GM21723 (cell line): ENCODE measurements at regions not wholly inside any gene's neighbourhood (a gene's known extent, or its start where the extent isn't known, plus 50 kb on each side); places are given as distances from the start of the nearest gene placed in this dataset.
"Not testable (repeated sequence)": the region's sequence is repeated elsewhere in the genome, so short reads cannot be mapped to it uniquely, and the experiment has no call there.

Experiments used
- ATAC-seq: cut with Tn5 transposase; IDR thresholded peaks from one replicate; pipeline ENCODE4 v1.9.1; 2021; ENCODE audit warnings: mild to moderate bottlenecking, moderate library complexity; ENCODE audit not compliant: unreplicated experiment

DNA sequence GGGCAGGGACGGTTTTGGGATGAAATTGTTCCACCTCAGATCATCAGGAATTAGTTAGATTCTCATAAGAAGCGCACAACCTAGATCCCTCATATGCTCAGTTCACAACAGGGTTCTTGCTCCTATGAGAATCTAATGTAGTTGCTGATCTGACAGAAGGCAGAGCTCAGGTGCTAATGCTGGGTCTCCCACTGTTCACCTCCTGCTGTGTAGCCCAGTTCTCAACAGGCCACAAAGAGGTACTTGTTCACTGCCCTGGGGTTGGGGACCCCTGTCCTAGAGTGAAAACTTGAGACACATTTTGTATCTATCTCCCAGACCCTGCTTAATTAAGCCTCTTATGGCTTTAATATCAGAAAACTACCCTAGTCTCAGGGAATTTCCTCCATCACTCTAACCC, 966.0 kb downstream of the PCDH17 start:
- no peak for ATAC-seq

DNA sequence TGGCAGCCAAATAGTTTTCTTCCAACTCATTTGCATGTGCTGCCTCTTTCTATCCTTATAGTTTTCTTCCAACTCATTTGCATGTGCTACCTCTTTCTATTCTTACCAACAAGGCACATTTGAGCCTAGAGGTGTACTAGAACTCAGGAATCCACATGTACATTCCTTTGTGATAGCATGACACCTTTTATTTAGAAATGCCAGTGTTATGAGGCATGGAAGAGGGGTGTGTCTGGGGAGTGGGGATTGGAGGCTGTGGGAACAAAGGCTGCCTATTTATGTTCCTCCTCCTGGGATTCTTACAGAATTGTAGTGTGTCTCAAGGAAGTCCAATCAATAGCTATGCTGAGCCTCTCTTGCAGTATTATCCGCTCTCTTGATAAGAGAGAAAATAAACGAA, 966.7 kb downstream of the PCDH17 start:
- no peak for ATAC-seq

DNA sequence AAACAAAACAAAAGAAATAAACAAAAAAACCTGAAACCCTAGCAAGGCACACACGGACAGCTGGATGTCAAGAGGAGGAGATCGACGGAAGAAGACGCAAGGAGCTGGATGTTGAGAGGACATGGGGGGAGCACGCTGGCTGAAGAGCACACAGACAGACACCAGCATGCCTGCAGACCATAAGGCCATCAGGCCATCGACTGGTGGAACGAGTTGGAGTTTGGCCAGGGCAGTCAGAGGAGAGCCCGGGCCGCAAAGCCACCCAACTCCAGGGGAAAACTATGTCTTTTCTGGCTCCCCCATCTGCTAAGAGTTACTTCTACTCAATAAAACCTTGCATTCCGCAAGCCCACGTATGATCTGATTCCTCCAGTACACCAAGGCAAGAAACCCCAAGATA, 979.6 kb downstream of the PCDH17 start:
- ATAC-seq = no peak

DNA sequence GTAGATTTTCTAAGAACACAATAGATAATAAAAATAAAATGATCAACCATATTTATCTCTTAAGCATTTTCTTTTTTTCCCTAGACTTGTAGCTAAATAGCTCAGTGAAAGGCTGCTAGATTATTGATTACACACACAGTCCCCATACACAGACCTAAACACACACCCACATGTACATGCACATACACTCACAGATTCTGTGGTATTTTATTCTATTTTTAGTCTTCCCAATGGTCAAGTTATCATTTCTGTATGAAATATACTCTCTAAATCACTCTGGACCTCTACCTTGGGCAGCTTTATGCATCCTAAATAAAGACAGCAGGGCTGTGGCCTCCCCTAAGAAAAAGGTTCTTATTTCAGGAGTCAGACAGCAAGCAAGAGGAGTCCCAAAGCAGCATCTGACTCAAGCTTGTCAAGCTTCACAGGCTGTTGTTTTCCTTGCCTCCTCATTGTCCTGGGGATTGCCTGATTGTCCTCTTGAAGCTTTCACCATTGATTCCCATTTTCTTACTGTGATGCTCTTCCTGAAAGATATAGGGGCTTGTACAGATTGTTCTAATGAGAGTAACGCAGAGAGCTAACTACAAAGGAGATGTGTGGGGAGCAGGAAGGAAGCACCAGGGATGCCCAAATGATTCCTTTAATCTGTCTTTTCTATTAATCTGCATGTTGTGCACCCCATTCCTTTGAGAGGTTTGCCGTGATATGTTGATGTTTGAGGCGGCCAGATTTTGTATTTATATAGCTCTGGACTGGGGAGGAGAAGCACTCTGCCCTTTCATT, 986.5 kb downstream of the PCDH17 start:
- no peak for ATAC-seq

DNA sequence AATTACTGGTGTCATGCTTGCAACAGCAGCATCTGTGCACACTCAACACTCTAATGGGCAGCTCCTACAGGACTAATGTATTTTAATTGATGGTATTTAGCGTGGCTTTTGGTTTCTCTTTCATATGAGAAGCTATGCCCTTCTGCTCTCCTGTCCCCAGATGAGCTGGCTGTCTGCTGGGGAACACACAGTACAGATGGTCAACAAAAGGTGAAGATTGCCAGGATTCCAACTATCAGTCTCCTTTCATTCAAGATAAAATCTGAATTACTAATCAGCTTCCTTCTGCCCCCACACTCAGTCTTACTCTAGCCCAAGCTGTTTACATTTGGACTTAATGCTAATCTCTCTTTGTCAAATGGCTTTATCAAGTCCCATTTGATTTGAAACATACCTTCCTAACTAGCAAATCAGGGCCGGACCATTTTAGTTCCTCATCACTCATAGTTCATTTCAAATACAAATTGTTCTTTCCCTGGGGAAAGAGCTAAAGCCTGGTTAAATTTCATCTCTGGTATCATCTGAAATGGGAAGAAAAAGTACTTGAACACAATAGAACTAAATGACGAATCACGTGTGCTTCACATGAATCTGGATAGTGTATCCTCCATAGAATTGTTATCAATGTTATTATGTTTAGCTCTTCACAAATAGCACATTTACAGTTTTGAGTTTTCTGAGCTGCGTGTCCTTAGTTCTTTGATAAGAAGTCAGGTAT, 988.0 kb downstream of the PCDH17 start:
- ATAC-seq = no peak

DNA sequence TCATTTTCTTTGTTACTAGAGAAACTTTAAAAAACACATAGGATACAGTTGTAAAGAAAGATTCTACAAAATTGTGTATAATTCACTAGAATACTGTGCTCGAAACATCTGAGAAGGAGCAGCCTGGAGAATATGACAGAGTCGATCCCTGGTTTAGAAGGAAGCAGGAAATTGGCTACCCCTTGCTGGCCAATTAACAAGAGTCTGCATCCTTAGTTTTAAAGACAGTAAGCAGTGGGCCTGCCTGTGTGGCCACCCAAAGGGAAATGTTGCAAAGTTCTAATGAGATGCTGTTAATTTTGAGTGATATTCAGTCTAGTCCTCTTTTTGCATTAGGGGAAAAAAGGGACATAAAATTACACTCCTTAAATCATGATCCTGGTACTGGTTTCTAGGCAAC, 988.6 kb downstream of the PCDH17 start:
- ATAC-seq = no peak

- ATAC-seq = no peak
These were observed 994.3 kb downstream of the PCDH17 start for GRCh38 chr13:58625703-58626389.

DNA sequence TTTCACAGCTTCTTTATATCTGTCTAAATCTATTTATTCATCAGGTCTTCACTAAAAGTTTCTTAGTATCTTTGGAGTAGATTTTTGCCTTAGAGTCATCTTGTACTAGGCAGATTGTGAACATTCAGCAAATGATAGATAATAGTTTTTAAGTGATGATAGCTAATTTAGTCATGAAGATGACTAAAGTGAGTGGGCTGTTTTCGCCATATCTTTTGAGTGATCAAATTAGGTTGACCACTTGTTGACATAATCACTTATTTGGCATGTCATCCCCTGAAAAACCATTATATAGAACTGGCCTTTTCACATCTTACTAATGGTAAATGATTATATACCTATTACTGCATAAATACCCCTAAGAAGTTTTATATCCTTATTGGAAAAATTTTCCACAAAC, 999.2 kb downstream of the PCDH17 start:
- ATAC-seq = no peak

- ATAC-seq = no peak
These were observed 1001.7 kb downstream of the PCDH17 start for GRCh38 chr13:58633226-58633625.

GRCh38 chr13:58655086-58655485, 1023.5 kb downstream of the PCDH17 start:
- ATAC-seq = no peak

- ATAC-seq = no peak
These were observed 1029.3 kb downstream of the PCDH17 start for GRCh38 chr13:58660826-58661225.

- no peak for ATAC-seq
These were observed 1034.8 kb downstream of the PCDH17 start for GRCh38 chr13:58666331-58666730.

DNA sequence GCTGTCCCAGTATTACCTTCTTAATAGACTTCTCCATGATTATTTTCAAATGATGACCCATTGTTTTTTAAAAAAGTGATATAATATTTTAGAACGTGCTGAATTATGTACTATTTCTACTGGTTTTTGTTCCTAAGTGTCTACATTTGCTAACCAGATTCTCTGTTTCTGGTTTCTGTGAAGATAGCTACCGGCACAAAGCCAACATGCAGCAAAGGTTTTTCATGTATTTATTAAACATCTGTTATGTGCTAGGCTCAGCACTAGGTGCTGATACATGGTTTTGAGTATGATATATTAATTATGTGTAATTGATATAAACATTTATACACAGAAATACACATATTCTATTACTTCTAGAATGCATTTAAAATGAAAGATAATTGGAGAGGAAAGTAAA, 1035.6 kb downstream of the PCDH17 start:
- ATAC-seq = no peak

- ATAC-seq = no peak
These were observed 1048.6 kb downstream of the PCDH17 start for GRCh38 chr13:58680115-58680514.

DNA sequence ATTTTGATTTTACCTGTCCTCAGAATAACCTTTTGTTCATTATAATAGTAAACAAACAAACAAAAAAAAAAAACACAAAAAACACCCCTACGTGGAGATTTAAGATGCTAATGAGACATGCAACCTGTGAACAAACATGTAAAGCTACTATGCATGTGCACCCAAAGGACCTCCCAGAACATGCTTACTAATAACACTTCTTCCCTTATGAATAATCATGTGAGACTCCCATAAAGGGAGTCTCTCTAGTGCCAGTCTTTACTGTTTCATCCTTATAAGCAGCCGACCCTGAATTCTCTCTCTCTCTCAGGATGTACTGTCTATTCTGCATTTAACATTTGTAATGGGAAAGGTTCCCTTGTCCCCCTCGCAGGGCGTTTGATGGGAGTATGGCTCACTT, 1051.1 kb downstream of the PCDH17 start:
- no peak for ATAC-seq

DNA sequence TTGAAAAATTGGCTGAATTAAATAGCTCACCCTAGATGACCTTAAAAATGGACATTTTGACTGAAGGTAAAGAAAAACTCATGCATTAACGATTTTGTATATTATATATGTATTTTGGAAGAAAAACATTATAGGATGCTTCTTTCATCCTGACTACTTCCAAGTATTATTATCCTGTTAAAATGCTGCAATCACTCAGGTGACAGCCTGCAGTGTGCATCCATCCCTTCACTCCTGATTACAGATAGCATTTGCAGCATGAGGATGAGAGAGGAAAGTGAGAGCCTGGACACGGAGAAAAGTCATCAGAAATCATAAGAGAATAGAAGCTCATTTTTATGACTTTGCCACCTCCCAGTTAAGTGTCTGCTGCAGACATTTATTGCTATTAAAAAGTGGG, 1055.6 kb downstream of the PCDH17 start:
- ATAC-seq = no peak

DNA sequence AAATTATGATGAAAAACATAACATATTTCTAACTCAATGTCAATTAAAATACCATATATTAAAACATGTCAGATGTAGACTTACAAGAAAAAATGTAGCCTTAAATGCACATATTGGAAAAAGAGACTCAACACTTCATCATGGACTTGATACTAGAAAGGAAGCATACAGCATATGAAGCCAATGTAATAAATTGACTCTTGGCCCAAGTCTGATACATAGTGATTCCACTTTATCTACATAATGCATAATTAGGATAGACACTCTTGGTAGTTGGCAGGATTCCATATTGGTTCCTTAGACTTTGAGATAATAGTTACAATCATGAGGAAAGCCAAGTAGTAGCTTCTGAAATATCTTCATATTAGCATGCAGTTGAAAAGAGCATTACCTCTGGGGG, 1067.0 kb downstream of the PCDH17 start:
- ATAC-seq = no peak

DNA sequence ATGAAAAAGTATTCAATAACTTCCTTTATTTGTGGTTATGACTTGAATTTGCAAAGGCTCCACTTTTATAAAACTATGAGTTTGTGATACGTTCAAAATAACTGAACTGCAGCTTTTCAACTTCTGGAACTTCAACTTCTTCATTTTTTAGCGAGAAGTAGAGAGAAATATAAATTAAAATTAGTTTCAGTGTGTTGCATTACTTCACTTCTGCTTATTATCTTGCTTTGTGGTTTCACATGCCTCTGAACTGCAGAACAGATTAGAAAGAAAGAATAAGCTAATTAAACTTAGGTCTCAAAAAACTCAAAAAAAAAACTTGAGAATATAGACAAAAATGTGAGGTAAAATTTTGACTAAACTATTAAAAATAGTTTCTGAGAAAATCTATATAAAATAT, 1073.4 kb downstream of the PCDH17 start:
- no peak for ATAC-seq

GRCh38 chr13:58706421-58706820, 1074.9 kb downstream of the PCDH17 start:
- ATAC-seq = no peak

DNA sequence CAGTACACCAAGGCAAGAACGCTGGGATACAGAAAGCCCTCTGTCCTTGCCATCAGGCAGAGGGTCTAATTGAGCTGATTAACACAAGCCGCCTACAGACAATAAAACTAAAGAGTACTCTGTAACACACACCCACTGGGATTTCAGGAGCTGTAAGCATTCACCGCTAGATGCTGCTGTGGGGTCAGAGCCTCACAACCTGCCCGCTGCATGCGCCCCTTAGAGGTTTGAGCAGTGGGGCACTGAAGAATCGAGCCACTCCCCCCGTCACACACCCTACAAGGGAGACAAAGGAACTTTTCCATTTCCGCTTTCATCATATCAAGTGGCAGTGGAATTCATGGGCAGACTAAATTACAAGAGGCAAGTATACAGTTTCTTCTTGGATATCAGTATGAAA, 1080.6 kb downstream of the PCDH17 start:
- no peak for ATAC-seq

DNA sequence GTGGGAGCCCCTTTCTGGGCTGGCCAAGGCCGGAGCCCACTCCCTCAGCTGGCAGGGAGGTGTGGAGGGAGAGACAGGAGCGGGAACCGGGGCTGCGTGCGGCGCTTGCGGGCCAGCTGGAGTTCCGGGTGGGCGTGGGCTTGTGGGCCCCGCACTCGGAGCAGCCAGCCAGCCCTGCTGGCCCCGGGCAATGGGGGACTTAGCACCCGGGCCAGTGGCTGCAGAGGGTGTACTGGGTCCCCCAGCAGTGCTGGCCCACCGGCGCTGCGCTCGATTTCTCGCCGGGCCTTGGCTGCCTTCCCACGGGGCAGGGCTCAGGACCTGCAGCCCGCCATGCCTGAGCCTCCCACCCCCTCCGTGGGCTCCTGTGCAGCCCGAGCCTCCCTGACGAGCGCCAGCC, 1082.5 kb downstream of the PCDH17 start:
- ATAC-seq = not testable (repeated sequence)

- no peak for ATAC-seq
These were observed 1089.7 kb downstream of the PCDH17 start for GRCh38 chr13:58721273-58721672.
